ENCODE measurements at regions not wholly inside any gene's neighbourhood (a gene's known extent, or its start where the extent isn't known, plus 50 kb on each side); places are given as distances from the start of the nearest gene placed in this dataset.
A peak's percentile ranks its signal among the peaks of the same experiment; 100 is the strongest.

DNA sequence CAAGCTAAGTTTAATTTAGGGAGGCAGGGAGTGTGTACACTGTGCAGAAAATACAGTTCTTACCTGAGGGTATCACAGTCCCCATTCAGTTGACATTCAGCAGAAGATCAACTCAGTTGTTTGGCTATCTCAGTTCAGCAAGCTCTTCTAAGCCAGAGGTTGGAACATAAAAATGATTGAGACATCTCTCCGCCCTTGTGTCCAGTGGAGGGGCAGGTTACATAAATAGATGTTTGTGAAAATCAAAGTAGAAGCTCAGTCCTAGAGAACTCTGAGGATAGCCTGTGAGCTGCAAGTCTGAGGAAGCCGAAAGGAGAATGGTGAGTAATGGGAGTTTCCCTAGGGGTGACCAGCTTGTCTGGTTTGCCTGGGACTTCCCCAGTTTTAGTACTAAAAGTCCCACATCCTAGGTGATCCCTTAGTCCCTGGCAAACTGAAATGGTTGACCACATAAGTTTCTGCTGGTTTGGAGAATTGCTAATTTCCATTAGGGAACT lies 251.4 kb upstream of the ATP2B1 start (continued):
- no peak for TF ChIP-seq TAF1 (IDR thresholded peaks at IDR 0.05; ENCODE audit: borderline replicate concordance, low read depth, low read length)
- TF ChIP-seq DPF2 (IDR thresholded peaks at IDR 0.05): peak; percentile 86
- TF ChIP-seq, protein P1, sequence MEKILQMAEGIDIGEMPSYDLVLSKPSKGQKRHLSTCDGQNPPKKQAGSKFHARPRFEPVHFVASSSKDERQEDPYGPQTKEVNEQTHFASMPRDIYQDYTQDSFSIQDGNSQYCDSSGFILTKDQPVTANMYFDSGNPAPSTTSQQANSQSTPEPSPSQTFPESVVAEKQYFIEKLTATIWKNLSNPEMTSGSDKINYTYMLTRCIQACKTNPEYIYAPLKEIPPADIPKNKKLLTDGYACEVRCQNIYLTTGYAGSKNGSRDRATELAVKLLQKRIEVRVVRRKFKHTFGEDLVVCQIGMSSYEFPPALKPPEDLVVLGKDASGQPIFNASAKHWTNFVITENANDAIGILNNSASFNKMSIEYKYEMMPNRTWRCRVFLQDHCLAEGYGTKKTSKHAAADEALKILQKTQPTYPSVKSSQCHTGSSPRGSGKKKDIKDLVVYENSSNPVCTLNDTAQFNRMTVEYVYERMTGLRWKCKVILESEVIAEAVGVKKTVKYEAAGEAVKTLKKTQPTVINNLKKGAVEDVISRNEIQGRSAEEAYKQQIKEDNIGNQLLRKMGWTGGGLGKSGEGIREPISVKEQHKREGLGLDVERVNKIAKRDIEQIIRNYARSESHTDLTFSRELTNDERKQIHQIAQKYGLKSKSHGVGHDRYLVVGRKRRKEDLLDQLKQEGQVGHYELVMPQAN (conservative IDR thresholded peaks at IDR 0.05): no peak
- TF ChIP-seq, protein P2, sequence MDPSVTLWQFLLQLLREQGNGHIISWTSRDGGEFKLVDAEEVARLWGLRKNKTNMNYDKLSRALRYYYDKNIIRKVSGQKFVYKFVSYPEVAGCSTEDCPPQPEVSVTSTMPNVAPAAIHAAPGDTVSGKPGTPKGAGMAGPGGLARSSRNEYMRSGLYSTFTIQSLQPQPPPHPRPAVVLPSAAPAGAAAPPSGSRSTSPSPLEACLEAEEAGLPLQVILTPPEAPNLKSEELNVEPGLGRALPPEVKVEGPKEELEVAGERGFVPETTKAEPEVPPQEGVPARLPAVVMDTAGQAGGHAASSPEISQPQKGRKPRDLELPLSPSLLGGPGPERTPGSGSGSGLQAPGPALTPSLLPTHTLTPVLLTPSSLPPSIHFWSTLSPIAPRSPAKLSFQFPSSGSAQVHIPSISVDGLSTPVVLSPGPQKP (IDR thresholded peaks at IDR 0.05; ENCODE audit: low read depth, low read length): no peak
- peak; percentile 93 for TF ChIP-seq RELA (IDR thresholded peaks at IDR 0.05; ENCODE audit: borderline replicate concordance, partially characterized antibody)
- no peak for TF ChIP-seq SMAD1 (IDR thresholded peaks at IDR 0.05; ENCODE audit: low read depth, partially characterized antibody)
- TF ChIP-seq ZZZ3 (IDR thresholded peaks at IDR 0.05; ENCODE audit: control insufficient read depth, insufficient read length, low read depth): no peak
- 0 out of 2 replicates have a peak, but pooled peaks have one; percentile 72 for TF ChIP-seq PAX5 (IDR thresholded peaks at IDR 0.05; ENCODE audit: borderline replicate concordance, low read depth, low read length)
- TF ChIP-seq POLR2A (IDR thresholded peaks at IDR 0.05; ENCODE audit: low read depth, low read length): no peak
- no peak for TF ChIP-seq FOS (IDR thresholded peaks at IDR 0.05; ENCODE audit: borderline replicate concordance, extremely low read depth, insufficient read length)
- TF ChIP-seq GABPA (IDR thresholded peaks at IDR 0.05; ENCODE audit: low read depth): no peak
- TF ChIP-seq CREB1 (IDR thresholded peaks at IDR 0.05; ENCODE audit: low read depth): peak; percentile 4; the same call in 1 of the 2 replicates
- TF ChIP-seq ATF7 (IDR thresholded peaks at IDR 0.05; ENCODE audit: low read depth): peak; percentile 89
- TF ChIP-seq EP300 (IDR thresholded peaks at IDR 0.05; ENCODE audit: borderline replicate concordance in 1 of 2, control insufficient read depth in 1 of 2, low read depth in 2 of 2, low read length in 2 of 2): peak in 1 of 2 experiments; percentile 55; a peak in 1 of 4 replicates
- TF ChIP-seq KAT2A (conservative IDR thresholded peaks at IDR 0.05; ENCODE audit: control insufficient read depth, low read depth, low read length): no peak
- TF ChIP-seq SMAD5 (IDR thresholded peaks at IDR 0.05; ENCODE audit: low read depth): no peak
- no peak for TF ChIP-seq ASH2L (IDR thresholded peaks at IDR 0.05; ENCODE audit: borderline replicate concordance, low read depth)
- no peak for TF ChIP-seq SRF (IDR thresholded peaks at IDR 0.05; ENCODE audit: low read depth in 2 of 2, low read length in 2 of 2)
- TF ChIP-seq RB1 (IDR thresholded peaks at IDR 0.05; ENCODE audit: borderline replicate concordance): peak; percentile 42; the same call in 1 of the 2 replicates
- peak; percentile 50; the same call in 1 of the 2 replicates for TF ChIP-seq MTA2 (IDR thresholded peaks at IDR 0.05; ENCODE audit: low read depth)
- TF ChIP-seq BCL11A (IDR thresholded peaks at IDR 0.05; ENCODE audit: low read depth, low read length): peak; percentile 73; the same call in 1 of the 2 replicates
- TF ChIP-seq KDM1A (IDR thresholded peaks at IDR 0.05; ENCODE audit: borderline replicate concordance): no peak
- TF ChIP-seq EZH2 (IDR thresholded peaks at IDR 0.05; ENCODE audit: borderline replicate concordance, control insufficient read depth, low read depth, low read length): no peak

Data from GM12878 (cell line).